ENCODE measurements at regions not wholly inside any gene's neighbourhood (a gene's known extent, or its start where the extent isn't known, plus 50 kb on each side); places are given as distances from the start of the nearest gene placed in this dataset.

DNA sequence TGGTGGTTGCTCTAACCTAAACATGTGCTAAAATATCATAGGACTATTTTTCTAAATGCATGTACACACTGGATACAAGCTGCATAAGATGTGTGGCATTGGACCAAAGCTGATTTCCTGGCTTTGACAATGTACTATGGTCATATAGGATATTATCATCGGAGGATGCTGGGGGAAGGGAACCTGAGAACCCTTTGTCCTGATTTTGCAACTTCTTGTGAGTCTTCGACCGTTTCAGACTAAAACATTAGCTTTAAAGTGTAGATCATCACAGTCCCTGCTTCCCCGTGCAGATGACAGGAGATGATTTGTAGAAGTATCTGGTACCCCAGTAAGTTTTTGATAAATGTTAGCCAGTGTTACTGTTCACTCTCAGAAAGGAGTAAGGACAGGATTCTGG, 554.7 kb downstream of the MIAT start:
- no peaks in the 10 kb centered on the region for H3K27me3 Mint-ChIP-seq (ENCODE audit: low read depth)
- no peak for DNase-seq (ENCODE audit: low read depth, low spot score)
- peaks cover 23% of the 10 kb centered on the region for H3K4me1 Mint-ChIP-seq
- no peak overlapping the region for H3K27ac Mint-ChIP-seq (ENCODE audit: unreplicated experiment)
- H3K9me3 Mint-ChIP-seq = no peaks in the 10 kb centered on the region
- no peak overlapping the region for H3K4me3 Mint-ChIP-seq
- TF ChIP-seq, protein P1, sequence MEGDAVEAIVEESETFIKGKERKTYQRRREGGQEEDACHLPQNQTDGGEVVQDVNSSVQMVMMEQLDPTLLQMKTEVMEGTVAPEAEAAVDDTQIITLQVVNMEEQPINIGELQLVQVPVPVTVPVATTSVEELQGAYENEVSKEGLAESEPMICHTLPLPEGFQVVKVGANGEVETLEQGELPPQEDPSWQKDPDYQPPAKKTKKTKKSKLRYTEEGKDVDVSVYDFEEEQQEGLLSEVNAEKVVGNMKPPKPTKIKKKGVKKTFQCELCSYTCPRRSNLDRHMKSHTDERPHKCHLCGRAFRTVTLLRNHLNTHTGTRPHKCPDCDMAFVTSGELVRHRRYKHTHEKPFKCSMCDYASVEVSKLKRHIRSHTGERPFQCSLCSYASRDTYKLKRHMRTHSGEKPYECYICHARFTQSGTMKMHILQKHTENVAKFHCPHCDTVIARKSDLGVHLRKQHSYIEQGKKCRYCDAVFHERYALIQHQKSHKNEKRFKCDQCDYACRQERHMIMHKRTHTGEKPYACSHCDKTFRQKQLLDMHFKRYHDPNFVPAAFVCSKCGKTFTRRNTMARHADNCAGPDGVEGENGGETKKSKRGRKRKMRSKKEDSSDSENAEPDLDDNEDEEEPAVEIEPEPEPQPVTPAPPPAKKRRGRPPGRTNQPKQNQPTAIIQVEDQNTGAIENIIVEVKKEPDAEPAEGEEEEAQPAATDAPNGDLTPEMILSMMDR (conservative IDR thresholded peaks at IDR 0.05) = no peak
- no peaks in the 10 kb centered on the region for H3K36me3 Mint-ChIP-seq (ENCODE audit: low read depth)

DNA sequence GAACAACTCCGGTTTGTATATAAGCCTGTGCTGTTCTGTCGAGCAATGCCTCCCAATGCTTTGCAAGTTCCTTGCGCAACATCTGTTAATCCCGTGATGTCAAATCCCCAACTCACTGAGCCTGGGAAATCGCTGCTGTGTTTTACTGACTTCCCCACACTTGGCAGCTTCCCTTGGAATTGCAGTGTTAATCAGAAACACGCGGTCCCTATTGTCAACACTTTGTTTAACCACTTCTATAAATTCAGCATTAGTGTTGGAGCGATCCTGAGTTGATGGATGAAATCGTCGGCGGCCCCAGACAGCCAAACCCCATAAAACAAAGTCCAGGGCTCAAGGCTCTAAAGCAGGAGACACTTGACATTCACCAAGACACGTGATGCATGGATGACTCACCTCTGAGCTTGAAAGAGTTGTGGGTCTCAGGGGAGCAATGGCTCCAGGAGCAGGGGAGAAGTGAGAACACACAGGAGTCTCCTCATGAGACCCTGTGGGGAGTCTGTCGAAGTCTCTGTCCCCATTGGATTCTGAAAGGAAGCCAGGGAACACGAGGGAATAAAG, 555.3 kb downstream of the MIAT start:
- TF ChIP-seq, protein P1 (conservative IDR thresholded peaks at IDR 0.05) = no peak
- no peak overlapping the region for H3K4me3 Mint-ChIP-seq
- no peak for DNase-seq (ENCODE audit: low read depth, low spot score)
- no peaks in the 10 kb centered on the region for H3K27me3 Mint-ChIP-seq (ENCODE audit: low read depth)
- H3K36me3 Mint-ChIP-seq (ENCODE audit: low read depth) = no peaks in the 10 kb centered on the region
- H3K4me1 Mint-ChIP-seq = peaks cover 27% of the 10 kb centered on the region
- no peaks in the 10 kb centered on the region for H3K9me3 Mint-ChIP-seq
- H3K27ac Mint-ChIP-seq (ENCODE audit: unreplicated experiment) = no peak overlapping the region

DNA sequence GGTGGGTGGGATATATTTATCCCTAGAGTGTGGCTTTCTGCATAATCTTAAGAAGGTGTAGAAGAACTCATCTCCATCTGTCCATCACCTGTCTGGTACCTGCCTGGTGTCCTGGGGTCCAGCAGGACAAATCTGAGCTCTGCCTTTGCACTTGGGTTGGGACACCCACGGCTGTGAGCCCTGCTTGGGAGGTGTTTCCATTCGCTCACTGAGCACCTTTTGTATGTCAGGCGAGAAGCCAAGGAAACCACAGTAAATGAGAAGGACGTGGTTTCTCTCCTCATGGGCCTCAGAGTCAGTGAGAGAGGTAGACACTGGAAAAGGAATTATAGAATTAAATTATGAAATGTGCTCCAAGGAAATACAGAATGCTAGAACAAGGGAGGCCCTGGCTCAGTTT, 555.9 kb downstream of the MIAT start:
- no peaks in the 10 kb centered on the region for H3K9me3 Mint-ChIP-seq
- no peaks in the 10 kb centered on the region for H3K36me3 Mint-ChIP-seq (ENCODE audit: low read depth)
- DNase-seq (ENCODE audit: low read depth, low spot score) = no peak
- peaks cover 27% of the 10 kb centered on the region for H3K4me1 Mint-ChIP-seq
- TF ChIP-seq, protein P1 (conservative IDR thresholded peaks at IDR 0.05) = no peak
- H3K27ac Mint-ChIP-seq (ENCODE audit: unreplicated experiment) = no peak overlapping the region
- no peak overlapping the region for H3K4me3 Mint-ChIP-seq
- no peaks in the 10 kb centered on the region for H3K27me3 Mint-ChIP-seq (ENCODE audit: low read depth)

DNA sequence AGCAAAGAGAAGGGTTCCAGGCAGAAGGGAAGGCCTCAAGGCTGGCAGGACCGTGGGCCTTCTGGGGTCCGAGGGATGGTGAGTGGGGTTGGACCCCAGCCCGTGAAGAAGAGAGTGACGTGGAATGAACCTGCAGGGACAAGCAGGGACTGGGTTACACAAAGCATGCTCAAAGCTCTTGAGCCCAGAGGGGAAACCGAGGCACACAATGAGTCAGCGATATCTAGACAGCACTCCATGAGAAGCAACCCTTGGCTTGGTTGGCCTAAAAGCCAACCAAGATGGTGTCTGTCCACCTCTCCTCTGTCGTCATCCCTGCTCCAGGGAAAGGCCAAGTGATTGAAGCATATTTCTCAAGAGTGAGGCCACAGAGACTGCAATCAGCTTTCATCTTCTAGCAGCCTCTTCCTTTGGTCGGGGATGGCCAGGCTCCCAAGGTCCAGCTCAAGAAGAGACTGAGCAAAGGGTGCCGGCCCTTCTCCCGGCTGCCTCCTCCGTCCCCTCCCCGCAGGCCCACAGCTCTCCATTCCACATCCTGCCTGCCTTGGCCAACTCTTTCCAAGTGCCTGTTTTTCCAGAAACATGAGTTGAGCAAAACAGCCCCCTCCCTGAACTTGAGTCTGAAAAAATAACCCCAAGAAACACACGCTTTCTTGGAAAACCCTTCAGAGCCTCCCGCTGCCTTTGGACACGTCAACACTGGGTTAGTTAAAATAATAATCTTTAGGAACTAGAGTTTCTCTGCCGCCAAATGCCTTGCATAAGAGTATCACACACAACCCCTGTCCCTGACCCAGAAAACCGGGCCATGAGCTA, 556.6 kb downstream of the MIAT start:
- H3K27me3 Mint-ChIP-seq (ENCODE audit: low read depth) = no peaks in the 10 kb centered on the region
- no peak for DNase-seq (ENCODE audit: low read depth, low spot score)
- H3K4me1 Mint-ChIP-seq = peaks cover 27% of the 10 kb centered on the region
- H3K4me3 Mint-ChIP-seq = no peak overlapping the region
- TF ChIP-seq, protein P1 (conservative IDR thresholded peaks at IDR 0.05) = no peak
- no peaks in the 10 kb centered on the region for H3K36me3 Mint-ChIP-seq (ENCODE audit: low read depth)
- H3K9me3 Mint-ChIP-seq = no peaks in the 10 kb centered on the region
- H3K27ac Mint-ChIP-seq (ENCODE audit: unreplicated experiment) = no peak overlapping the region

DNA sequence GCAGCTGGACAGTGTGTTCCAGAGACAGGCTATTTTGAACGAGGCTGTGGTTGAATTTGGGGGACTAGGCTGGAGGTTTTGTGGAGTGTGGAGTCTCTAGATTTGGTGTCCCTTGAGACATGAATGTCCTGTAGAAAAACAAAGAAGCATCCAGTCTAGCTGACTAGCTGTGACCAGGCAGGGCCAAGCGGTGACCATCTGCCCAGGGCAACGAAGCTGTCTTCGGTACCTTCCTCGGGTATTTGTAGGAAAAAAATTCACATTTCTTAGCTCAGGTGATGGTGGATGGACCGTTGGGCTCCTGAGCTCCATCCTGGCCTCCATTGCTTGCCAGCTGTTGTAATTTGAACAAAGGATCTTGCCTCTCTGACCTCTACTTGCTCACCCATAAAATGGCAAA, 557.3 kb downstream of the MIAT start:
- Mint-ChIP-seq H3K27ac (ENCODE audit: unreplicated experiment) (no peak overlapping the region), H3K36me3 (ENCODE audit: low read depth) (no peaks in the 10 kb centered on the region), H3K4me1 (peaks cover 27% of the 10 kb centered on the region), H3K4me3 (no peak overlapping the region), H3K9me3 (no peaks in the 10 kb centered on the region), H3K27me3 (ENCODE audit: low read depth) (no peaks in the 10 kb centered on the region)
- TF ChIP-seq, protein P1 (conservative IDR thresholded peaks at IDR 0.05) = no peak
- no peak for DNase-seq (ENCODE audit: low read depth, low spot score)
